GM21515 (cell line): ENCODE measurements at regions not wholly inside any gene's neighbourhood (a gene's known extent, or its start where the extent isn't known, plus 50 kb on each side); places are given as distances from the start of the nearest gene placed in this dataset.
"Not testable (repeated sequence)": the region's sequence is repeated elsewhere in the genome, so short reads cannot be mapped to it uniquely, and the experiment has no call there.

Source experiments
- ATAC-seq: cut with Tn5 transposase; IDR thresholded peaks from one replicate; pipeline ENCODE4 v1.9.1; 2021; ENCODE audit not compliant: unreplicated experiment

- no peak for ATAC-seq
Measured at GRCh38 chr5:91839721-91840120, 456.6 kb upstream of the ARRDC3 start.

GRCh38 chr5:91839233-91839632 lies 456.1 kb upstream of the ARRDC3 start:
- ATAC-seq, result no peak

GRCh38 chr5:91830361-91830953 lies 447.3 kb upstream of the ARRDC3 start:
- no peak for ATAC-seq

GRCh38 chr5:91825618-91826017 lies 442.5 kb upstream of the ARRDC3 start:
- ATAC-seq, result no peak

GRCh38 chr5:91824406-91824805 lies 441.3 kb upstream of the ARRDC3 start:
- no peak for ATAC-seq

- no peak for ATAC-seq
Measured at GRCh38 chr5:91820874-91821273, 437.8 kb upstream of the ARRDC3 start.

- no peak for ATAC-seq
Measured at GRCh38 chr5:91816681-91817080, 433.6 kb upstream of the ARRDC3 start.

- no peak for ATAC-seq
Measured at GRCh38 chr5:91797576-91797975, 414.5 kb upstream of the ARRDC3 start.

- ATAC-seq, result no peak
Measured at GRCh38 chr5:91794856-91795548, 411.9 kb upstream of the ARRDC3 start.

- ATAC-seq, result no peak
Measured at GRCh38 chr5:91794455-91794854, 411.3 kb upstream of the ARRDC3 start.

GRCh38 chr5:91787718-91788117 lies 404.6 kb upstream of the ARRDC3 start:
- ATAC-seq, result no peak

- ATAC-seq, result no peak
Measured at GRCh38 chr5:91777671-91778070, 394.6 kb upstream of the ARRDC3 start.

GRCh38 chr5:91776249-91776648 lies 393.1 kb upstream of the ARRDC3 start:
- no peak for ATAC-seq

GRCh38 chr5:91770400-91770799 lies 387.3 kb upstream of the ARRDC3 start:
- no peak for ATAC-seq

- not testable (repeated sequence) for ATAC-seq
Measured at GRCh38 chr5:91757383-91757782, 374.3 kb upstream of the ARRDC3 start.

GRCh38 chr5:91754990-91755389 lies 371.9 kb upstream of the ARRDC3 start:
- no peak for ATAC-seq

GRCh38 chr5:91744470-91744869 lies 361.4 kb upstream of the ARRDC3 start:
- ATAC-seq, result not testable (repeated sequence)

- no peak for ATAC-seq
Measured at GRCh38 chr5:91742550-91742949, 359.4 kb upstream of the ARRDC3 start.

GRCh38 chr5:91741764-91742505 lies 358.8 kb upstream of the ARRDC3 start:
- ATAC-seq, result no peak

GRCh38 chr5:91730026-91730425 lies 346.9 kb upstream of the ARRDC3 start:
- no peak for ATAC-seq

GRCh38 chr5:91727463-91727862 lies 344.3 kb upstream of the ARRDC3 start:
- no peak for ATAC-seq
